Loucy (cell line): ENCODE measurements at regions not wholly inside any gene's neighbourhood (a gene's known extent, or its start where the extent isn't known, plus 50 kb on each side); places are given as distances from the start of the nearest gene placed in this dataset.

Experiments
- EZH2phosphoT487 ChIP-seq: fragments of 200-600 bp; IDR thresholded peaks from 2 replicates; pipeline ENCODE4 v1.6.1; 2018; ENCODE audit warnings: antibody characterized with exemption, mild to moderate bottlenecking, moderate library complexity, borderline replicate concordance
- TF ChIP-seq, protein P1 (sequence below): fragments of 200-600 bp; sonication (generic); conservative IDR thresholded peaks from 2 replicates; pipeline ENCODE4 v1.5.1; 2014; ENCODE audit warnings: mild to moderate bottlenecking, antibody characterized with exemption, low read length

- TF ChIP-seq, protein P1, sequence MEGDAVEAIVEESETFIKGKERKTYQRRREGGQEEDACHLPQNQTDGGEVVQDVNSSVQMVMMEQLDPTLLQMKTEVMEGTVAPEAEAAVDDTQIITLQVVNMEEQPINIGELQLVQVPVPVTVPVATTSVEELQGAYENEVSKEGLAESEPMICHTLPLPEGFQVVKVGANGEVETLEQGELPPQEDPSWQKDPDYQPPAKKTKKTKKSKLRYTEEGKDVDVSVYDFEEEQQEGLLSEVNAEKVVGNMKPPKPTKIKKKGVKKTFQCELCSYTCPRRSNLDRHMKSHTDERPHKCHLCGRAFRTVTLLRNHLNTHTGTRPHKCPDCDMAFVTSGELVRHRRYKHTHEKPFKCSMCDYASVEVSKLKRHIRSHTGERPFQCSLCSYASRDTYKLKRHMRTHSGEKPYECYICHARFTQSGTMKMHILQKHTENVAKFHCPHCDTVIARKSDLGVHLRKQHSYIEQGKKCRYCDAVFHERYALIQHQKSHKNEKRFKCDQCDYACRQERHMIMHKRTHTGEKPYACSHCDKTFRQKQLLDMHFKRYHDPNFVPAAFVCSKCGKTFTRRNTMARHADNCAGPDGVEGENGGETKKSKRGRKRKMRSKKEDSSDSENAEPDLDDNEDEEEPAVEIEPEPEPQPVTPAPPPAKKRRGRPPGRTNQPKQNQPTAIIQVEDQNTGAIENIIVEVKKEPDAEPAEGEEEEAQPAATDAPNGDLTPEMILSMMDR, result no peak
- no peak for TF ChIP-seq EZH2phosphoT487
Measured at GRCh38 chr4:45569619-45570018, 554.2 kb downstream of the GABRG1 start.
